ENCODE measurements at regions not wholly inside any gene's neighbourhood (a gene's known extent, or its start where the extent isn't known, plus 50 kb on each side); places are given as distances from the start of the nearest gene placed in this dataset.
"Not testable (repeated sequence)": the region's sequence is repeated elsewhere in the genome, so short reads cannot be mapped to it uniquely, and the experiment has no call there.

DNA sequence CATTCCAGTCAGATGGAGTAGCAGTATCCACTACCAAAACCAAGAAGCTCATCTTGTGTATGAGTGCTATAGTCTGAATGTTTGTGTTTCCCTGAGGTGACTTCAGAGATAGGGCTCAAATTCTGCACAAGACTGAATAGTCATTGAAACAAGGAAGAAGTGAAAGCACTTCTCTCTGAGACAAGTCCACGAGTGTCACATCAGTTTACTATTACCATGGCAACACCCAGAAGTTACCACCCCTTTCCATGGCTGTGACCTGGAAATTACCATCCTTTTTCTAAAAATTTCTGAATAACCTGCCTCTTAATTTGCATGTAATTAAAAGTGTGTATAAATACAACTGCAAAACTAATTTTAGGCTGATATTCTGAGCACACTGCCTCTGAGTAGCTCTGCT is 682.1 kb upstream of the ADGRB3 start:
- no peaks in the 10 kb centered on the region for H3K27me3 ChIP-seq (ENCODE audit: control insufficient read depth in 2 of 2, insufficient read depth in 2 of 2, low read length in 2 of 2)
- intact Hi-C loops (cut with micrococcal nuclease): no loop called here
- ChIA-PET CTCF (no interaction called here), POLR2A (no interaction called here)
- dilution Hi-C loops (cut with MboI; ENCODE audit: extremely low pct_ligation_motif_present, low sequenced_read_pairs): no loop called here
- no peak overlapping the region for H2AFZ ChIP-seq (ENCODE audit: low read depth, low read length)
- TF ChIP-seq JUN (IDR thresholded peaks at IDR 0.05; ENCODE audit: borderline replicate concordance, insufficient read depth, insufficient read length, low read depth): no peak
- no peak for TF ChIP-seq POLR2A (IDR thresholded peaks at IDR 0.05; ENCODE audit: low read depth, low read length)
- TF ChIP-seq GATA2 (IDR thresholded peaks at IDR 0.05; ENCODE audit: insufficient read depth, insufficient read length, low read depth, low read length): no peak
- no peaks in the 10 kb centered on the region for H3K4me1 ChIP-seq (ENCODE audit: control insufficient read depth, extremely low read depth, insufficient read depth, low read length)
- no peak overlapping the region for H3K9ac ChIP-seq (replicated peaks; ENCODE audit: extremely low read depth, insufficient read depth, low read length)
- H3K4me2 ChIP-seq (ENCODE audit: insufficient read depth, low read length): no peak overlapping the region
- DNase-seq (ENCODE audit: low read depth, low spot score) (no peak), FAIRE-seq (no peak)
- H3K9me1 ChIP-seq (replicated peaks; ENCODE audit: control insufficient read depth, extremely low read depth, insufficient read depth, low read length): no peaks in the 10 kb centered on the region
- no peak overlapping the region for H3K27ac ChIP-seq (ENCODE audit: insufficient read depth, low read depth, low read length)
- H4K20me1 ChIP-seq (replicated peaks; ENCODE audit: control insufficient read depth, extremely low read depth, insufficient read depth, low read length): no peaks in the 10 kb centered on the region
- BruUV-seq (replicated peaks): no TSS peak
- no peak overlapping the region for H3K4me3 ChIP-seq (replicated peaks in 1 of 3; ENCODE audit: insufficient read depth in 1 of 3, low read depth in 1 of 3, low read length in 3 of 3)
- no peaks in the 10 kb centered on the region for H3K79me2 ChIP-seq (ENCODE audit: control insufficient read depth, insufficient read depth, low read length)
- H3K36me3 ChIP-seq (ENCODE audit: control insufficient read depth in 2 of 2, extremely low read depth in 1 of 2, insufficient read depth in 2 of 2, low read length in 2 of 2): no peaks in the 10 kb centered on the region
- peaks cover 4% of the 10 kb centered on the region for H3K9me3 ChIP-seq (replicated peaks; ENCODE audit: control insufficient read depth, insufficient read depth, low read length)

DNA sequence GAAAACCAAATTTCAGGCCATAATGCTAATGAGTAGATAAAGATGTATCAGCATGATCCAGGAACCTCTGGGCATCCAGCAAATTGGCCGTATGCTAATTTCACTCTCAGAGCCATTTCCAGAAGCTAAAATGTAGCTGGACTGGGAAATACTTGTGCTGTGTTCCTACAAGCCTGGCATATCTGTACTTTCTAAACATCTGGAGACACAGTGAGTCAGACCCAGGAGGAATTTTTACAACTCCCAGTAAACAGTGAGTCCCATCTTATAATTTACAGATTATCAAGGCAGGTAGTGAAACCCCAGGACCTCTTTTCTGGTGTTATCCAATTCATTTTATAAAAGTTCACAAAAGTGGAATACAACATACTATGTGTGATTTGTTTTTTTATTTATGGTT is 683.0 kb upstream of the ADGRB3 start:
- no peaks in the 10 kb centered on the region for H3K36me3 ChIP-seq (ENCODE audit: control insufficient read depth in 2 of 2, extremely low read depth in 1 of 2, insufficient read depth in 2 of 2, low read length in 2 of 2)
- no peaks in the 10 kb centered on the region for H3K79me2 ChIP-seq (ENCODE audit: control insufficient read depth, insufficient read depth, low read length)
- H3K9ac ChIP-seq (replicated peaks; ENCODE audit: extremely low read depth, insufficient read depth, low read length): no peak overlapping the region
- H4K20me1 ChIP-seq (replicated peaks; ENCODE audit: control insufficient read depth, extremely low read depth, insufficient read depth, low read length): no peaks in the 10 kb centered on the region
- dilution Hi-C loops (cut with MboI; ENCODE audit: extremely low pct_ligation_motif_present, low sequenced_read_pairs): no loop called here
- FAIRE-seq: no peak
- POLR2A ChIA-PET: no interaction called here
- no TSS peak for BruUV-seq (replicated peaks)
- intact Hi-C loops (cut with micrococcal nuclease): no loop called here
- CTCF ChIA-PET: no interaction called here
- no peaks in the 10 kb centered on the region for H3K4me1 ChIP-seq (ENCODE audit: control insufficient read depth, extremely low read depth, insufficient read depth, low read length)
- no peak overlapping the region for H3K27ac ChIP-seq (ENCODE audit: insufficient read depth, low read depth, low read length)
- no peak for DNase-seq (ENCODE audit: low read depth, low spot score)
- H3K27me3 ChIP-seq (ENCODE audit: control insufficient read depth in 2 of 2, insufficient read depth in 2 of 2, low read length in 2 of 2): no peaks in the 10 kb centered on the region
- H3K9me1 ChIP-seq (replicated peaks; ENCODE audit: control insufficient read depth, extremely low read depth, insufficient read depth, low read length): no peaks in the 10 kb centered on the region
- H2AFZ ChIP-seq (ENCODE audit: low read depth, low read length): no peak overlapping the region
- H3K4me2 ChIP-seq (ENCODE audit: insufficient read depth, low read length): no peak overlapping the region
- H3K4me3 ChIP-seq (replicated peaks in 1 of 3; ENCODE audit: insufficient read depth in 1 of 3, low read depth in 1 of 3, low read length in 3 of 3): no peak overlapping the region
- TF ChIP-seq JUN (IDR thresholded peaks at IDR 0.05; ENCODE audit: borderline replicate concordance, insufficient read depth, insufficient read length, low read depth) (no peak), EZH2 (IDR thresholded peaks at IDR 0.05; ENCODE audit: borderline replicate concordance, low read depth, low read length, severe bottlenecking) (no peak), MYC (IDR thresholded peaks at IDR 0.05; ENCODE audit: low read depth, low read length) (no peak), POLR2AphosphoS5 (IDR thresholded peaks at IDR 0.05; ENCODE audit: insufficient read depth, low read depth, low read length) (no peak), GATA2 (IDR thresholded peaks at IDR 0.05; ENCODE audit: insufficient read depth, insufficient read length, low read depth, low read length) (no peak)
- TF ChIP-seq, protein P1, sequence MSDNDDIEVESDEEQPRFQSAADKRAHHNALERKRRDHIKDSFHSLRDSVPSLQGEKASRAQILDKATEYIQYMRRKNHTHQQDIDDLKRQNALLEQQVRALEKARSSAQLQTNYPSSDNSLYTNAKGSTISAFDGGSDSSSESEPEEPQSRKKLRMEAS (IDR thresholded peaks at IDR 0.05; ENCODE audit: insufficient read depth, insufficient read length): no peak
- TF ChIP-seq, protein P2, sequence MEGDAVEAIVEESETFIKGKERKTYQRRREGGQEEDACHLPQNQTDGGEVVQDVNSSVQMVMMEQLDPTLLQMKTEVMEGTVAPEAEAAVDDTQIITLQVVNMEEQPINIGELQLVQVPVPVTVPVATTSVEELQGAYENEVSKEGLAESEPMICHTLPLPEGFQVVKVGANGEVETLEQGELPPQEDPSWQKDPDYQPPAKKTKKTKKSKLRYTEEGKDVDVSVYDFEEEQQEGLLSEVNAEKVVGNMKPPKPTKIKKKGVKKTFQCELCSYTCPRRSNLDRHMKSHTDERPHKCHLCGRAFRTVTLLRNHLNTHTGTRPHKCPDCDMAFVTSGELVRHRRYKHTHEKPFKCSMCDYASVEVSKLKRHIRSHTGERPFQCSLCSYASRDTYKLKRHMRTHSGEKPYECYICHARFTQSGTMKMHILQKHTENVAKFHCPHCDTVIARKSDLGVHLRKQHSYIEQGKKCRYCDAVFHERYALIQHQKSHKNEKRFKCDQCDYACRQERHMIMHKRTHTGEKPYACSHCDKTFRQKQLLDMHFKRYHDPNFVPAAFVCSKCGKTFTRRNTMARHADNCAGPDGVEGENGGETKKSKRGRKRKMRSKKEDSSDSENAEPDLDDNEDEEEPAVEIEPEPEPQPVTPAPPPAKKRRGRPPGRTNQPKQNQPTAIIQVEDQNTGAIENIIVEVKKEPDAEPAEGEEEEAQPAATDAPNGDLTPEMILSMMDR (IDR thresholded peaks at IDR 0.05; ENCODE audit: extremely low read depth in 1 of 2, insufficient read depth in 1 of 2, low read depth in 1 of 2, low read length in 2 of 2): no peak
- H3K9me3 ChIP-seq (replicated peaks; ENCODE audit: control insufficient read depth, insufficient read depth, low read length): peaks cover 4% of the 10 kb centered on the region

DNA sequence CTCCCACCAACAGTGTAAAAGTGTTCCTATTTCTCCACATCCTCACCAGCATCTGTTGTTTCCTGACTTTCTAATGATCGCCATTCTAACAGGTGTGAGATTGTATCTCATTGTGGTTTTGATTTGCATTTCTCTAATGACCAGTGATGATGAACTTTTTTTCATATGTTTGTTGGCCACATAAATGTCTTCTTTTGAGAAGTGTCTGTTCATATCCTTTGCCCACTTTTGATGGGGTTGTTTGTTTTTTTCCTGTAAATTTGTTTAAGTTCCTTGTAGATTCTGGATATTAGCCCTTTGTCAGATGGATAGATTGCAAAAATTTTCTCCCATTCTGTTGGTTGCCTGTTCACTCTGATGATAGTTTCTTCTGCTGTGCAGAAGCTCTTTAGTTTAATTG is 687.3 kb upstream of the ADGRB3 start:
- POLR2A ChIA-PET; H3K9me3 ChIP-seq (replicated peaks; ENCODE audit: control insufficient read depth, insufficient read depth, low read length); H3K9me1 ChIP-seq (replicated peaks; ENCODE audit: control insufficient read depth, extremely low read depth, insufficient read depth, low read length); H3K36me3 ChIP-seq (ENCODE audit: control insufficient read depth in 2 of 2, extremely low read depth in 1 of 2, insufficient read depth in 2 of 2, low read length in 2 of 2); H3K9ac ChIP-seq (replicated peaks; ENCODE audit: extremely low read depth, insufficient read depth, low read length); DNase-seq (ENCODE audit: low read depth, low spot score); intact Hi-C loops (cut with micrococcal nuclease); H2AFZ ChIP-seq (ENCODE audit: low read depth, low read length); H3K27me3 ChIP-seq (ENCODE audit: control insufficient read depth in 2 of 2, insufficient read depth in 2 of 2, low read length in 2 of 2); H3K27ac ChIP-seq (ENCODE audit: insufficient read depth, low read depth, low read length); H3K4me2 ChIP-seq (ENCODE audit: insufficient read depth, low read length); FAIRE-seq; BruUV-seq (replicated peaks); CTCF ChIA-PET; H3K4me1 ChIP-seq (ENCODE audit: control insufficient read depth, extremely low read depth, insufficient read depth, low read length); H4K20me1 ChIP-seq (replicated peaks; ENCODE audit: control insufficient read depth, extremely low read depth, insufficient read depth, low read length); H3K4me3 ChIP-seq (replicated peaks in 1 of 3; ENCODE audit: insufficient read depth in 1 of 3, low read depth in 1 of 3, low read length in 3 of 3); H3K79me2 ChIP-seq (ENCODE audit: control insufficient read depth, insufficient read depth, low read length); dilution Hi-C loops (cut with MboI; ENCODE audit: extremely low pct_ligation_motif_present, low sequenced_read_pairs): not testable (repeated sequence)

All from endothelial cell of umbilical vein (primary cell).